NT2/D1 (cell line): ENCODE measurements at regions not wholly inside any gene's neighbourhood (a gene's known extent, or its start where the extent isn't known, plus 50 kb on each side); places are given as distances from the start of the nearest gene placed in this dataset.
"Not testable (repeated sequence)": the region's sequence is repeated elsewhere in the genome, so short reads cannot be mapped to it uniquely, and the experiment has no call there.

ENCODE experiments used
- DNase-seq: peaks from one replicate; pipeline ENCODE4 v3.0.0-alpha.2; 2011; ENCODE audit warnings: low read depth, low spot score
- H3K27me3 ChIP-seq: 2 replicates; pipeline ENCODE4 v1.6.0; 2011; ENCODE audit warnings: mild to moderate bottlenecking; ENCODE audit not compliant: insufficient read length, insufficient read depth
- H3K36me3 ChIP-seq: 2 replicates; pipeline ENCODE4 v1.6.1; 2011; ENCODE audit warnings: mild to moderate bottlenecking, low read length, mixed read lengths; ENCODE audit not compliant: insufficient read depth, insufficient read length
- H3K4me1 ChIP-seq: 2 replicates; pipeline ENCODE4 v1.5.1; 2011; ENCODE audit not compliant: insufficient read depth, insufficient read length
- H3K4me3 ChIP-seq: 2 replicates; pipeline ENCODE4 v1.5.1; 2011; ENCODE audit warnings: low read depth; ENCODE audit not compliant: insufficient read length
- H3K9ac ChIP-seq: 2 replicates; pipeline ENCODE4 v1.6.0; 2011; ENCODE audit warnings: low read depth; ENCODE audit not compliant: insufficient read length
- H3K9me3 ChIP-seq: 2 replicates; pipeline ENCODE4 v1.5.1; 2011; ENCODE audit warnings: mild to moderate bottlenecking, low read length; ENCODE audit not compliant: insufficient read depth
- SUZ12 ChIP-seq: IDR thresholded peaks from 2 replicates; pipeline ENCODE4 v1.6.1; 2011; ENCODE audit not compliant: insufficient read length, insufficient read depth; ENCODE audit errors: extremely low read depth
- YY1 ChIP-seq: IDR thresholded peaks from 2 replicates; pipeline ENCODE4 v1.6.1; 2011; ENCODE audit not compliant: insufficient read length, insufficient read depth
- ZNF274 ChIP-seq: IDR thresholded peaks from 2 replicates; pipeline ENCODE4 v1.6.1; 2011; ENCODE audit warnings: mild to moderate bottlenecking, low read depth, low read length

GRCh38 chr15:26043018-26043417 lies 179.9 kb upstream of the ATP10A start:
- no peaks in the 10 kb centered on the region for H3K4me1 ChIP-seq
- no peaks in the 10 kb centered on the region for H3K27me3 ChIP-seq
- H3K4me3 ChIP-seq: no peak overlapping the region
- no peak for DNase-seq
- no peaks in the 10 kb centered on the region for H3K9me3 ChIP-seq
- H3K36me3 ChIP-seq: no peaks in the 10 kb centered on the region
- no peak overlapping the region for H3K9ac ChIP-seq
- TF ChIP-seq ZNF274 (no peak), YY1 (no peak), SUZ12 (no peak)

GRCh38 chr15:26038693-26039092 lies 175.6 kb upstream of the ATP10A start:
- Histone ChIP-seq H3K4me3 (no peak overlapping the region), H3K27me3 (no peaks in the 10 kb centered on the region), H3K4me1 (no peaks in the 10 kb centered on the region), H3K9me3 (no peaks in the 10 kb centered on the region), H3K36me3 (no peaks in the 10 kb centered on the region), H3K9ac (no peak overlapping the region)
- no peak for DNase-seq
- TF ChIP-seq ZNF274: no peak
- no peak for TF ChIP-seq YY1
- TF ChIP-seq SUZ12: no peak

- DNase-seq: no peak
- Histone ChIP-seq H3K9ac (no peak overlapping the region), H3K27me3 (no peaks in the 10 kb centered on the region), H3K9me3 (no peaks in the 10 kb centered on the region), H3K36me3 (no peaks in the 10 kb centered on the region), H3K4me3 (no peak overlapping the region), H3K4me1 (no peaks in the 10 kb centered on the region)
- TF ChIP-seq ZNF274 (no peak), YY1 (no peak), SUZ12 (no peak)
Measured at GRCh38 chr15:26037369-26037768, 174.2 kb upstream of the ATP10A start.

GRCh38 chr15:26033493-26033892 lies 170.4 kb upstream of the ATP10A start:
- H3K36me3 ChIP-seq: no peaks in the 10 kb centered on the region
- H3K4me3 ChIP-seq: no peak overlapping the region
- DNase-seq: no peak
- H3K27me3 ChIP-seq: no peaks in the 10 kb centered on the region
- no peaks in the 10 kb centered on the region for H3K4me1 ChIP-seq
- no peak overlapping the region for H3K9ac ChIP-seq
- TF ChIP-seq YY1 (no peak), ZNF274 (no peak), SUZ12 (no peak)
- H3K9me3 ChIP-seq: no peaks in the 10 kb centered on the region

- Histone ChIP-seq H3K4me1 (no peaks in the 10 kb centered on the region), H3K9me3 (no peaks in the 10 kb centered on the region), H3K9ac (no peak overlapping the region), H3K36me3 (no peaks in the 10 kb centered on the region), H3K4me3 (no peak overlapping the region), H3K27me3 (no peaks in the 10 kb centered on the region)
- DNase-seq: no peak
- TF ChIP-seq SUZ12: no peak
- TF ChIP-seq YY1: no peak
- TF ChIP-seq ZNF274: no peak
Measured at GRCh38 chr15:26032162-26032846, 169.2 kb upstream of the ATP10A start.

- not testable (repeated sequence) for H3K4me1 ChIP-seq, H3K4me3 ChIP-seq, H3K9ac ChIP-seq, H3K36me3 ChIP-seq, DNase-seq, H3K9me3 ChIP-seq, H3K27me3 ChIP-seq
Measured at GRCh38 chr15:26029586-26029985, 166.5 kb upstream of the ATP10A start.

- Histone ChIP-seq H3K9me3 (no peaks in the 10 kb centered on the region), H3K27me3 (no peaks in the 10 kb centered on the region), H3K4me3 (no peak overlapping the region), H3K4me1 (no peaks in the 10 kb centered on the region), H3K36me3 (no peaks in the 10 kb centered on the region), H3K9ac (no peak overlapping the region)
- TF ChIP-seq SUZ12: no peak
- TF ChIP-seq YY1: no peak
- TF ChIP-seq ZNF274: no peak
- DNase-seq: no peak
Measured at GRCh38 chr15:26029146-26029545, 166.0 kb upstream of the ATP10A start.
